ENCODE measurements at regions not wholly inside any gene's neighbourhood (a gene's known extent, or its start where the extent isn't known, plus 50 kb on each side); places are given as distances from the start of the nearest gene placed in this dataset.
"Not testable (repeated sequence)": the region's sequence is repeated elsewhere in the genome, so short reads cannot be mapped to it uniquely, and the experiment has no call there.

GRCh38 chr21:36207577-36208320 lies 51.1 kb downstream of the DOP1B start:
- no peak for DNase-seq

GRCh38 chr21:36208326-36209013 lies 51.8 kb downstream of the DOP1B start:
- no peak for DNase-seq

GRCh38 chr21:36209626-36210171 lies 53.1 kb downstream of the DOP1B start:
- no peak for DNase-seq

GRCh38 chr21:36210779-36211659 lies 54.4 kb downstream of the DOP1B start:
- DNase-seq: no peak

GRCh38 chr21:36211660-36212512 lies 55.3 kb downstream of the DOP1B start:
- no peak for DNase-seq

GRCh38 chr21:36212513-36212780 lies 55.8 kb downstream of the DOP1B start:
- DNase-seq: no peak

GRCh38 chr21:36214561-36214960 lies 57.9 kb downstream of the DOP1B start:
- DNase-seq: no peak

- DNase-seq: no peak
Observed at GRCh38 chr21:36217743-36218142, 61.1 kb downstream of the DOP1B start.

- DNase-seq: no peak
Observed at GRCh38 chr21:36218691-36219090, 62.1 kb downstream of the DOP1B start.

GRCh38 chr21:36223451-36223850 lies 66.8 kb downstream of the DOP1B start:
- DNase-seq: no peak

GRCh38 chr21:36229181-36229580 lies 72.6 kb downstream of the DOP1B start:
- no peak for DNase-seq

GRCh38 chr21:36231444-36231843 lies 74.8 kb downstream of the DOP1B start:
- not testable (repeated sequence) for DNase-seq

- no peak for DNase-seq
Observed at GRCh38 chr21:36232641-36233040, 76.0 kb downstream of the DOP1B start.

- DNase-seq: no peak
Observed at GRCh38 chr21:36235058-36235582, 78.5 kb downstream of the DOP1B start.

GRCh38 chr21:36236052-36236730 lies 79.6 kb downstream of the DOP1B start:
- DNase-seq: no peak

GRCh38 chr21:36237441-36237840 lies 80.8 kb downstream of the DOP1B start:
- DNase-seq: no peak

GRCh38 chr21:36239585-36239984 lies 80.4 kb upstream of the MORC3 start:
- DNase-seq: no peak

GRCh38 chr21:36241717-36242116 lies 78.3 kb upstream of the MORC3 start:
- no peak for DNase-seq

GRCh38 chr21:36245115-36245514 lies 74.9 kb upstream of the MORC3 start:
- DNase-seq: no peak

GRCh38 chr21:36245649-36246048 lies 74.3 kb upstream of the MORC3 start:
- no peak for DNase-seq

GRCh38 chr21:36246080-36246631 lies 73.8 kb upstream of the MORC3 start:
- DNase-seq: no peak
